OCI-LY3 (cell line): ENCODE measurements at regions not wholly inside any gene's neighbourhood (a gene's known extent, or its start where the extent isn't known, plus 50 kb on each side); places are given as distances from the start of the nearest gene placed in this dataset.

Experiments used
- H2AFZ ChIP-seq: fragments of 200-600, 300-600 bp; shearing (Covaris generic); 2 replicates; pipeline ENCODE4 v1.6.0; 2014; ENCODE audit warnings: antibody characterized with exemption, low read depth, low read length
- H3K27ac ChIP-seq: fragments of 200-600, 300-600 bp; sonication (generic); 2 replicates; pipeline ENCODE4 v1.5.1; 2014; ENCODE audit warnings: mild to moderate bottlenecking, low read length, moderate library complexity, mixed read lengths
- H3K27me3 ChIP-seq: fragments of 200-600, 300-600 bp; sonication (generic); 2 replicates; pipeline ENCODE4 v1.6.1; 2014; ENCODE audit warnings: low read depth, low read length, mixed read lengths
- H3K36me3 ChIP-seq: fragments of 200-600, 300-600 bp; sonication (generic); replicated peaks from 2 replicates; pipeline ENCODE3; 2014; ENCODE audit warnings: low read depth, low read length, mixed read lengths
- H3K4me1 ChIP-seq: fragments of 300-600, 200-600 bp; sonication (generic); 2 replicates; pipeline ENCODE4 v1.6.1; 2014; ENCODE audit warnings: low read length, mixed read lengths
- H3K4me2 ChIP-seq: fragments of 200-600, 300-600 bp; sonication (generic); 2 replicates; pipeline ENCODE4 v1.6.1; 2014; ENCODE audit warnings: low read length, mixed read lengths
- H3K4me3 ChIP-seq: fragments of 300-600, 200-600 bp; sonication (generic); 2 replicates; pipeline ENCODE4 v1.5.1; 2014; ENCODE audit warnings: antibody characterized with exemption, mild to moderate bottlenecking, low read length, moderate library complexity
- H3K79me2 ChIP-seq: fragments of 300-600, 200-600 bp; shearing (Covaris generic); 2 replicates; pipeline ENCODE4 v1.6.1; 2014; ENCODE audit warnings: mild to moderate bottlenecking, low read length, mixed read lengths
- H3K9ac ChIP-seq: fragments of 300-600, 200-600 bp; shearing (Covaris generic); 2 replicates; pipeline ENCODE4 v1.6.0; 2014; ENCODE audit warnings: mild to moderate bottlenecking, low read length, moderate library complexity
- H3K9me3 ChIP-seq: fragments of 200-600, 300-600 bp; shearing (Covaris generic); 2 replicates; pipeline ENCODE4 v1.6.1; 2014; ENCODE audit warnings: low read length, mixed read lengths; ENCODE audit not compliant: insufficient read depth
- H4K20me1 ChIP-seq: fragments of 200-600, 300-600 bp; sonication (generic); 2 replicates; pipeline ENCODE4 v1.6.1; 2016; ENCODE audit warnings: low read length, mixed read lengths; ENCODE audit not compliant: insufficient read depth
- CTCF ChIP-seq: fragments of 200-600, 300-600 bp; sonication (generic); IDR thresholded peaks from 2 replicates; pipeline ENCODE4 v1.5.1; 2014; ENCODE audit warnings: antibody characterized with exemption, low read length, low read depth
- EZH2phosphoT487 ChIP-seq: fragments of 200-600 bp; shearing (Covaris generic); IDR thresholded peaks from 2 replicates; pipeline ENCODE4 v1.6.1; 2018; ENCODE audit warnings: antibody characterized with exemption, mixed run types, low read depth

GRCh38 chr3:150309557-150309956 is 98.5 kb upstream of the TSC22D2 start:
- H3K4me3 ChIP-seq = no peak overlapping the region
- H3K79me2 ChIP-seq = no peaks in the 10 kb centered on the region
- no peak overlapping the region for H3K27ac ChIP-seq
- H3K4me2 ChIP-seq = no peak overlapping the region
- no peaks in the 10 kb centered on the region for H3K36me3 ChIP-seq
- H3K4me1 ChIP-seq = no peaks in the 10 kb centered on the region
- no peaks in the 10 kb centered on the region for H4K20me1 ChIP-seq
- no peak overlapping the region for H2AFZ ChIP-seq
- 0 out of 2 replicates have a peak, but pooled peaks cover 3% of the 10 kb centered on the region for H3K27me3 ChIP-seq
- no peak overlapping the region for H3K9ac ChIP-seq
- H3K9me3 ChIP-seq = no peaks in the 10 kb centered on the region
- TF ChIP-seq EZH2phosphoT487 (no peak), CTCF (no peak)

GRCh38 chr3:150309257-150309542 is 98.9 kb upstream of the TSC22D2 start:
- Histone ChIP-seq H2AFZ (no peak overlapping the region), H3K27ac (no peak overlapping the region), H3K9ac (no peak overlapping the region), H3K27me3 (0 out of 2 replicates have a peak, but pooled peaks cover 3% of the 10 kb centered on the region), H3K4me3 (no peak overlapping the region), H3K4me2 (no peak overlapping the region), H3K9me3 (no peaks in the 10 kb centered on the region), H4K20me1 (no peaks in the 10 kb centered on the region), H3K36me3 (no peaks in the 10 kb centered on the region), H3K4me1 (no peaks in the 10 kb centered on the region), H3K79me2 (no peaks in the 10 kb centered on the region)
- TF ChIP-seq CTCF (no peak), EZH2phosphoT487 (no peak)

- Histone ChIP-seq H2AFZ (no peak overlapping the region), H3K27ac (no peak overlapping the region)
Measured at GRCh38 chr3:150308481-150309256, 99.4 kb upstream of the TSC22D2 start.

GRCh38 chr3:150308037-150308319 is 100.1 kb upstream of the TSC22D2 start:
- Histone ChIP-seq H3K9me3 (no peaks in the 10 kb centered on the region), H3K4me2 (no peak overlapping the region), H3K27me3 (0 out of 2 replicates have a peak, but pooled peaks cover 8% of the 10 kb centered on the region), H4K20me1 (no peaks in the 10 kb centered on the region), H3K9ac (no peak overlapping the region), H3K79me2 (no peaks in the 10 kb centered on the region), H3K4me1 (no peaks in the 10 kb centered on the region; the same call in 1 of the 2 replicates), H3K36me3 (no peaks in the 10 kb centered on the region), H3K4me3 (no peak overlapping the region), H3K27ac (no peak overlapping the region), H2AFZ (no peak overlapping the region)
- TF ChIP-seq CTCF (no peak), EZH2phosphoT487 (no peak)

More at GRCh38 chr3:150308481-150309256, 99.4 kb upstream of the TSC22D2 start:
- H3K36me3 ChIP-seq = no peaks in the 10 kb centered on the region
- H3K4me3 ChIP-seq = no peak overlapping the region
- H3K27me3 ChIP-seq = 0 out of 2 replicates have a peak, but pooled peaks cover 3% of the 10 kb centered on the region
- H3K4me2 ChIP-seq = no peak overlapping the region
- no peaks in the 10 kb centered on the region for H3K79me2 ChIP-seq
- no peak overlapping the region for H3K9ac ChIP-seq
- H3K9me3 ChIP-seq = no peaks in the 10 kb centered on the region
- no peak for TF ChIP-seq CTCF
- H3K4me1 ChIP-seq = no peaks in the 10 kb centered on the region
- H4K20me1 ChIP-seq = no peaks in the 10 kb centered on the region
